ENCODE measurements at regions not wholly inside any gene's neighbourhood (a gene's known extent, or its start where the extent isn't known, plus 50 kb on each side); places are given as distances from the start of the nearest gene placed in this dataset.

DNA sequence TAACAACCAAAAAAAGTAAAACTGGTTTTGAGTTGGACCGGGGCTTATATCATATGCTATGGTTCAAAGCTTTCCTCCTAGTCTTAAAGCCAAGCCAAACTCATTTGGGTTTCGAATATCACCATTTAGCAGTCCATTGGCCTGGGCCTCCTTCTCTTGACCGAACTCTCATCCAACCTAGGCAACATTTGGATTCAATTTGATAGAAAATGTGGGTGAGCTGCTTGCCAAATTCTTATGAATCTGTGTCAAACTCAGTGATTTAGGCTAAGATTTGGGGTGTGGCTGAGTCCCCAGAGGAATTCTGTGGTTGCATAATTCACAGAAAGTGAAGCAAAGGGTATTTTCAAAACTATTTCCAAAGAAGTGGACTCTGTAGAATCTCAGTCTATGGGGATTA is 83.7 kb downstream of the BLID start:
- TF ChIP-seq POLR2A (IDR thresholded peaks at IDR 0.05; ENCODE audit: low read depth, low read length) (no peak), TAF1 (IDR thresholded peaks at IDR 0.05; ENCODE audit: borderline replicate concordance, low read depth, low read length) (no peak), POLR2AphosphoS5 (IDR thresholded peaks at IDR 0.05; ENCODE audit: low read depth, low read length) (no peak)
